ENCODE measurements at regions not wholly inside any gene's neighbourhood (a gene's known extent, or its start where the extent isn't known, plus 50 kb on each side); places are given as distances from the start of the nearest gene placed in this dataset.
A peak's percentile ranks its signal among the peaks of the same experiment; 100 is the strongest.

DNA sequence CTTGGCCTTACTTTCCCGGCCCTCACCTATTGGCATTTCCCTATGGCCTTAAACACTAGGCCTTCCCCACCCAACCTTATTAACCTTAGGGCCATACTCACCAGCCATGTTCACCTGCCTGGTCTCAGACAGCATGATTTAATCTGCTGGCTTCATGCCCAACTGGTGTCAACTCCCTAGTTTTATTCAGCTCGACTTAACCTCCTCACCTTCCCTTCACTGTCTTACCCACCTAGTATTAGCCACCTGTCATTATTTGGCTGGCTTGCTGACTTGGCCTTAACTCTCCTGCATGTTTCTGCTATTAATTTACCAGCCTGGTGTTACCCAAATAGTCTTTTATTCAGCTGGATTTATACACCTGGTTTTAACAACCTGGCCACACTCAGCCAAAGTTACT, 136.0 kb upstream of the ZSWIM2 start:
- Histone ChIP-seq H3K4me3 (no peak overlapping the region), H3K27me3 (no peaks in the 10 kb centered on the region), H3K9me3 (peaks cover 0 to 10% (median 3%) of the 10 kb centered on the region in 4 donors), H3K36me3 (no peaks in the 10 kb centered on the region), H3K27ac (no peak overlapping the region), H3K4me1 (no peaks in the 10 kb centered on the region)
- no peak for DNase-seq
- intact Hi-C loops (cut with DNase I; ENCODE audit: low total_unique reads), result no loop called here
- 47 to 80% (median 62%) methylated on average over 2 of the region's 2 CpGs for WGBS, 5 donors
- no peak for TF ChIP-seq EP300 (IDR thresholded peaks at IDR 0.05)

DNA sequence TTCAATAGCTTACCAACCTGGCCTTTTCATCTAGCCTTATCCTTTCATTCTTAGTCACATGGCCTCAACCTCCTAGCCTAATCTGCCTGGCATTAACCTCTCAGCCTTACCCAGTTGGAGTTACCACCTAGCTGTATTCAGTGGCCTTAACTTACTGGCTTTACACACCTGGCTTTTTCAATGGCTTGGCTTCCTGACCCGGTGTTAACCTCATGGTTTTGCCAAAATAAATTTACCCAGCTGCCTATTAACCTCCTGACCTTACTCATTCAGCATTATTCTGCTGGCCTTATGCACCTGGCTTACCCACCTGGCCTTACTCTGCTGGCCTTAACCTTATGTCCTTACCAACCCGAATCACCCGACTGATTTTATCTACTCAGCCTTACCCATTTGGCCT, 135.5 kb upstream of the ZSWIM2 start:
- no peaks in the 10 kb centered on the region for H3K27me3 ChIP-seq
- peaks cover 0 to 5% (median under 1%) of the 10 kb centered on the region in 4 donors for H3K9me3 ChIP-seq
- no peaks in the 10 kb centered on the region for H3K4me1 ChIP-seq
- no peak for TF ChIP-seq POLR2AphosphoS5 (IDR thresholded peaks at IDR 0.05)
- TF ChIP-seq POLR2A (IDR thresholded peaks at IDR 0.05), result no peak
- TF ChIP-seq, protein P1, sequence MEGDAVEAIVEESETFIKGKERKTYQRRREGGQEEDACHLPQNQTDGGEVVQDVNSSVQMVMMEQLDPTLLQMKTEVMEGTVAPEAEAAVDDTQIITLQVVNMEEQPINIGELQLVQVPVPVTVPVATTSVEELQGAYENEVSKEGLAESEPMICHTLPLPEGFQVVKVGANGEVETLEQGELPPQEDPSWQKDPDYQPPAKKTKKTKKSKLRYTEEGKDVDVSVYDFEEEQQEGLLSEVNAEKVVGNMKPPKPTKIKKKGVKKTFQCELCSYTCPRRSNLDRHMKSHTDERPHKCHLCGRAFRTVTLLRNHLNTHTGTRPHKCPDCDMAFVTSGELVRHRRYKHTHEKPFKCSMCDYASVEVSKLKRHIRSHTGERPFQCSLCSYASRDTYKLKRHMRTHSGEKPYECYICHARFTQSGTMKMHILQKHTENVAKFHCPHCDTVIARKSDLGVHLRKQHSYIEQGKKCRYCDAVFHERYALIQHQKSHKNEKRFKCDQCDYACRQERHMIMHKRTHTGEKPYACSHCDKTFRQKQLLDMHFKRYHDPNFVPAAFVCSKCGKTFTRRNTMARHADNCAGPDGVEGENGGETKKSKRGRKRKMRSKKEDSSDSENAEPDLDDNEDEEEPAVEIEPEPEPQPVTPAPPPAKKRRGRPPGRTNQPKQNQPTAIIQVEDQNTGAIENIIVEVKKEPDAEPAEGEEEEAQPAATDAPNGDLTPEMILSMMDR (IDR thresholded peaks at IDR 0.05), result no peak
- no peak for TF ChIP-seq EP300 (IDR thresholded peaks at IDR 0.05)
- H3K27ac ChIP-seq, result no peak overlapping the region
- intact Hi-C loops (cut with DNase I; ENCODE audit: low total_unique reads), result no loop called here
- H3K36me3 ChIP-seq, result no peaks in the 10 kb centered on the region
- 41 to 77% (median 53%) methylated on average over 3 of the region's 3 CpGs for WGBS, 5 donors
- no peak overlapping the region for H3K4me3 ChIP-seq
- peak in 1 of 2 donors; percentile 30 for DNase-seq

DNA sequence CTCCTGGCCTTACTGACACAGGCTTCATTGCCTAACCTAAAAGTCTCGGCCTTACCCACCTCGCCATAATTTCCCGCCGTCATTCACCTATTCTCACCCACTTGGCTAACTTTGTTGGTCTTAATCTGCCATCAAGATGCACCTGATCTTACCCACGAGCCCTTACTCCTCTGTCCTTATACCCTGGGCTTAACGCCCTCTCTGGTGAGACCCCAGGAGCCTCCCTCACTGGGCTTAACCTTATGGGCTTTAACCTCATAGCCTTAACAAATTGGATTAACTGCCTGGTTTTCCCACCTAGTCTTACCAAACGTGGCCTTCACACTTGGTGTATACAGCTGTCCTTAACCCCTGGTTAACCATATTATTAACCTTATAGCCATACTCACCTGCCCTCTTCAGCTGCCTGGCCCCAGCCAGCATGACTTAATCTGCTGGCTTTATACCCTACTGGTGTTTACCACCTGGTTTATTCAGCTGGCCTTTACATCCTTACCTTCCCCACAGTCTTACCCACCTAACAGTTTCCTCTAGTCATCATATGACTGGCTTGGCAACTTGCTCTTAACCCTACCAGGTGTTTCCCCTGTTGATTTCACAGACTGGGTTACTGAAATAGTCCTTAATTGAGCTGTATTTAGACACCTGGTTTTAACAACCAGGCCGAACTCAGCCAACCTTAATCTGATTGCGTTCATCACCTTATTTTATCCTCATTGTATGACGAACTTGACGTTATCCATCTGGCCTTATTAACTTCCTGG, 132.0 kb upstream of the ZSWIM2 start:
- 79 to 89% (median 85%) methylated on average over 11 of the region's 11 CpGs for WGBS, 5 donors
- intact Hi-C loops (cut with DNase I; ENCODE audit: low total_unique reads), result no loop called here

DNA sequence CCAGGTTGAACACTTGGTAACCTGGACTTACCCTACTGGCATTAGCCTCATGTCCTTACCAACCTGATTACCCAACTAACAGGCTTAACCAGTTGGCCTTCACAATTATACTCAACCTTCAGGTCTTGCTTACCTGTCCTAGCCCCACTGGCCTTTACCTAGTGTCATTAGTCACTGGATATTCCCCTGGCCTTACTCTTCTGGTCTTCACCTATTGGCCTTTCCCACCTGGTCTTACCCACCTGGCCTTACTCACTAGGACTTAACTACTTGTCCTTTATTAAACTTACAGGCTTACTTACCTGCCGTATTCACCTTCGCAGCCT, 131.1 kb upstream of the ZSWIM2 start:
- intact Hi-C loops (cut with DNase I; ENCODE audit: low total_unique reads), result no loop called here
- WGBS, 5 donors, result 93 to 100% (median 97%) methylated on average over 2 of the region's 2 CpGs
- Histone ChIP-seq H3K4me3 (no peak overlapping the region), H3K27ac (no peak overlapping the region), H3K27me3 (no peaks in the 10 kb centered on the region), H3K4me1 (no peaks in the 10 kb centered on the region), H3K9me3 (no peaks in the 10 kb centered on the region), H3K36me3 (no peaks in the 10 kb centered on the region)
- DNase-seq, result no peak
- no peak for TF ChIP-seq POLR2AphosphoS5 (IDR thresholded peaks at IDR 0.05)
- TF ChIP-seq, protein P1 (IDR thresholded peaks at IDR 0.05), result no peak
- TF ChIP-seq POLR2A (IDR thresholded peaks at IDR 0.05), result no peak
- TF ChIP-seq EP300 (IDR thresholded peaks at IDR 0.05), result no peak

More for the DNA sequence above, 132.0 kb upstream of the ZSWIM2 start:
- no peak for TF ChIP-seq EP300 (IDR thresholded peaks at IDR 0.05)
- TF ChIP-seq, protein P1 (IDR thresholded peaks at IDR 0.05), result no peak
- TF ChIP-seq POLR2AphosphoS5 (IDR thresholded peaks at IDR 0.05), result no peak
- TF ChIP-seq POLR2A (IDR thresholded peaks at IDR 0.05), result no peak
- Histone ChIP-seq H3K36me3 (no peaks in the 10 kb centered on the region), H3K9me3 (no peaks in the 10 kb centered on the region), H3K27ac (no peak overlapping the region), H3K4me3 (no peak overlapping the region), H3K4me1 (no peaks in the 10 kb centered on the region), H3K27me3 (no peaks in the 10 kb centered on the region)
- DNase-seq, result no peak

DNA sequence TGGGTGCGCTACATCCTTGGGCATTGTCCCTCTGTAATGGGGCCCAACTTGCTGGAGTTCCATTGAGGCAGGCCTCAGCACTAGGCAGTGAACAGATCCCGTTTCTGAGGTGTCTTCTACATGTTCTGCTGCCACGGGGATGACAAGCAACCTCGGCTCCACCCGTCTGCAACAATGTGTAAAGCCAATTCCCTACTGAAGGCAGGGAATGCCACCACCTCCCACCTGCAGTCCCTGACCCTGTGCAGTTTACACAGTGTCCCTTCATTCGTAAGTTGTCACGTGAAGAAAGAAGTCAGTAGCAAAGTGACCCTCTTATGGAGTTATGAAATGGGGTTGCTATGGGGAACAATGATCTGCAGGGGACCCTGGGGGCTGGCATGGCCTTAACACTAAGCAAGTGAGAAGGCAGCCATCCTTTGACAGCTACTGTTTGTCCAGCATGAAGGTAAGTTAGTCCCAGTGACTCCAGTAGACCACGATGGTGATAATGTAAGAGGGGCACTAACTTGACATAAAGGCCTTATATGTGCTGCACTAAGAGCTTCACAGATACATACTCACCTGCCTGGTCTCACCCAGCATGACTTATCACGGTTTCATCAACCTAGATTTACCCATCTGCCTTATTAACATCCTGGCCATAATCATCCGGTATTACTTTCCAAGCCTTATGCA, 130.6 kb upstream of the ZSWIM2 start:
- Histone ChIP-seq H3K36me3 (no peaks in the 10 kb centered on the region), H3K4me1 (no peaks in the 10 kb centered on the region), H3K27me3 (no peaks in the 10 kb centered on the region), H3K4me3 (no peak overlapping the region), H3K9me3 (no peaks in the 10 kb centered on the region), H3K27ac (no peak overlapping the region)
- intact Hi-C loops (cut with DNase I; ENCODE audit: low total_unique reads), result no loop called here
- TF ChIP-seq, protein P1 (IDR thresholded peaks at IDR 0.05), result no peak
- TF ChIP-seq POLR2A (IDR thresholded peaks at IDR 0.05), result no peak
- no peak for TF ChIP-seq POLR2AphosphoS5 (IDR thresholded peaks at IDR 0.05)
- TF ChIP-seq EP300 (IDR thresholded peaks at IDR 0.05), result no peak
- 79 to 89% (median 86%) methylated on average over 10 of the region's 10 CpGs for WGBS, 5 donors
- DNase-seq, result no peak
